ENCODE measurements at regions not wholly inside any gene's neighbourhood (a gene's known extent, or its start where the extent isn't known, plus 50 kb on each side); places are given as distances from the start of the nearest gene placed in this dataset.

DNA sequence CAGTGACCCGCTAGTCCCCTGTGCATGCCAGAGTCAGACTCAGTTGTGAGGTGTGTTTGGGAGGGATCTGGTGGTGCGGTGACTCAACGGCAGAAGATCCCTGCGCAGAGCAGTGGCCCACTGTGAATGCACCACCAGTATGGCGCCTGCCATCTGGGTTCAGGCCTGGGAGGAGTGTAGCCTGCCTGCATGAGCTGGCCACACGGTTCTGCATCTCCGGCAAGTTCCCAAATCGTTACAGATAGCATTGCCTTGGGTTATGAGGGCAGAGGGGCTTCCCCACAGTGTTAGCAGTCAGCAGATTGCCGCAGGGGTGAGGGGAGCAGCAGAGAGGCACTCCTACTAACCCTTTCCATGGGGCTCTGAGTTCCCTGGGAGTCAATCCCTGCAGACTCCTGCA is 629.6 kb downstream of the TLL1 start:
- no peaks in the 10 kb centered on the region for H3K36me3 ChIP-seq (replicated peaks in 1 of 2; ENCODE audit: control extremely low read depth in 1 of 2, control insufficient read depth in 1 of 2, extremely low read depth in 1 of 2, insufficient read depth in 2 of 2, low read length in 1 of 2)
- no peak overlapping the region for H3K4me3 Mint-ChIP-seq

DNA sequence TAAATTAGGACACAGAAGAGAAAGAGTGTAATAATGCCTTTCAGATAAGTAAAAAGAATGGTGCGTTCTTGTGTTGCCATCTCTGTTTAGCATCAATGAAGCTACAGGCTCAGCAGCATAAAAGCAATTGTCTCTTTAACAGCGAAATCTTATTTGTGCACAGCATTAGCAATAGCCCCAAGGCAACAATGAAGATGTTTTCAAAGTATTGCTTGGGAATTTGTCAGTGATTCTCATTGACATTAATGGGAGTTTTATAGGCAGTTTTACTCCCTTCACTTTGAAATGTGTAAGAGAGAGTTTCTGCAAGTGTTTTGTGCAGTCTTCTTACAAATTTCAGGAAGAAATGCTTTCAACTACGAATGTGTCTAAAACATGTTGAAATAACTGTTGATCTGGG is 633.0 kb downstream of the TLL1 start:
- H3K36me3 ChIP-seq (replicated peaks in 1 of 2; ENCODE audit: control extremely low read depth in 1 of 2, control insufficient read depth in 1 of 2, extremely low read depth in 1 of 2, insufficient read depth in 2 of 2, low read length in 1 of 2), result no peaks in the 10 kb centered on the region
- POLR2A ChIA-PET, result no interaction called here

More for the DNA sequence above, 629.6 kb downstream of the TLL1 start:
- 86% methylated on average over 8 of the region's 9 CpGs for WGBS (ENCODE audit: insufficient coverage)
- H4K20me1 ChIP-seq (ENCODE audit: control insufficient read depth, insufficient read depth, low read length, poor library complexity, severe bottlenecking), result no peaks in the 10 kb centered on the region
- H3K4me1 ChIP-seq (ENCODE audit: control insufficient read depth in 2 of 2, insufficient read depth in 2 of 2, low read length in 2 of 2), result no peaks in the 10 kb centered on the region
- intact Hi-C loops (cut with micrococcal nuclease), result no loop called here
- CTCF ChIA-PET, result no interaction called here
- H3K9me3 ChIP-seq (ENCODE audit: control extremely low read depth in 1 of 3, control insufficient read depth in 2 of 3, insufficient read depth in 1 of 3, low read length in 2 of 3), result peaks cover 0 to 8% (median 0%) of the 10 kb centered on the region in 3 donors
- TF ChIP-seq EZH2 (IDR thresholded peaks at IDR 0.05; ENCODE audit: borderline replicate concordance, insufficient read depth, low read depth, low read length, poor library complexity, severe bottlenecking), result no peak
- TF ChIP-seq CTCF (IDR thresholded peaks at IDR 0.05), result no peak
- H3K9ac ChIP-seq (ENCODE audit: low read length), result no peak overlapping the region
- no peaks in the 10 kb centered on the region for H3K27me3 Mint-ChIP-seq
- H3K4me2 ChIP-seq (replicated peaks; ENCODE audit: low read depth, low read length, poor library complexity, severe bottlenecking), result no peak overlapping the region
- POLR2A ChIA-PET, result no interaction called here
- H2AFZ ChIP-seq (ENCODE audit: insufficient read depth, low read depth, low read length, poor library complexity, severe bottlenecking), result no peak overlapping the region
- H3K27me3 ChIP-seq (replicated peaks in 1 of 4; ENCODE audit: control extremely low read depth in 1 of 4, control insufficient read depth in 3 of 4, insufficient read depth in 4 of 4, low read length in 3 of 4), result no peaks in the 10 kb centered on the region
- DNase-seq (no peak), ATAC-seq (ENCODE audit: low read depth) (no peak)
- H3K27ac Mint-ChIP-seq, result no peak overlapping the region
- H3K9me3 Mint-ChIP-seq (ENCODE audit: insufficient read depth), result no peaks in the 10 kb centered on the region
- H3K4me1 Mint-ChIP-seq, result no peaks in the 10 kb centered on the region
- H3K79me2 ChIP-seq (ENCODE audit: control insufficient read depth, insufficient read depth, low read length), result no peaks in the 10 kb centered on the region
- H3K4me3 ChIP-seq (ENCODE audit: control extremely low read depth in 1 of 5, extremely low read depth in 1 of 5, insufficient read depth in 1 of 5, low read depth in 2 of 5, low read length in 4 of 5), result no peak overlapping the region
- no peak overlapping the region for H3K27ac ChIP-seq (ENCODE audit: low read length in 2 of 2)

More for the DNA sequence above, 633.0 kb downstream of the TLL1 start:
- Histone ChIP-seq H3K4me1 (ENCODE audit: control insufficient read depth in 2 of 2, insufficient read depth in 2 of 2, low read length in 2 of 2) (no peaks in the 10 kb centered on the region), H3K27me3 (replicated peaks in 1 of 4; ENCODE audit: control extremely low read depth in 1 of 4, control insufficient read depth in 3 of 4, insufficient read depth in 4 of 4, low read length in 3 of 4) (no peaks in the 10 kb centered on the region), H3K9me3 (ENCODE audit: control extremely low read depth in 1 of 3, control insufficient read depth in 2 of 3, insufficient read depth in 1 of 3, low read length in 2 of 3) (peaks cover 0 to 8% (median 0%) of the 10 kb centered on the region in 3 donors), H4K20me1 (ENCODE audit: control insufficient read depth, insufficient read depth, low read length, poor library complexity, severe bottlenecking) (no peaks in the 10 kb centered on the region), H3K4me3 (ENCODE audit: control extremely low read depth in 1 of 5, extremely low read depth in 1 of 5, insufficient read depth in 1 of 5, low read depth in 2 of 5, low read length in 4 of 5) (no peak overlapping the region), H3K27ac (ENCODE audit: low read length in 2 of 2) (no peak overlapping the region), H3K4me2 (replicated peaks; ENCODE audit: low read depth, low read length, poor library complexity, severe bottlenecking) (no peak overlapping the region), H3K9ac (ENCODE audit: low read length) (no peak overlapping the region), H3K79me2 (ENCODE audit: control insufficient read depth, insufficient read depth, low read length) (no peaks in the 10 kb centered on the region), H2AFZ (ENCODE audit: insufficient read depth, low read depth, low read length, poor library complexity, severe bottlenecking) (no peak overlapping the region)
- no peak overlapping the region for H3K4me3 Mint-ChIP-seq
- TF ChIP-seq CTCF (IDR thresholded peaks at IDR 0.05) (no peak), EZH2 (IDR thresholded peaks at IDR 0.05; ENCODE audit: borderline replicate concordance, insufficient read depth, low read depth, low read length, poor library complexity, severe bottlenecking) (no peak)
- no peaks in the 10 kb centered on the region for H3K4me1 Mint-ChIP-seq
- DNase-seq, result no peak
- no peaks in the 10 kb centered on the region for H3K27me3 Mint-ChIP-seq
- no CpG with 5 or more reads among the region's 3 CpGs for WGBS (ENCODE audit: insufficient coverage)
- intact Hi-C loops (cut with micrococcal nuclease), result no loop called here
- ATAC-seq (ENCODE audit: low read depth), result no peak
- CTCF ChIA-PET, result no interaction called here
- no peak overlapping the region for H3K27ac Mint-ChIP-seq
- no peaks in the 10 kb centered on the region for H3K9me3 Mint-ChIP-seq (ENCODE audit: insufficient read depth)
